Mammary epithelial cell (primary cell): ENCODE measurements at regions not wholly inside any gene's neighbourhood (a gene's known extent, or its start where the extent isn't known, plus 50 kb on each side); places are given as distances from the start of the nearest gene placed in this dataset.

ENCODE experiments used
- EZH2 ChIP-seq: IDR thresholded peaks from 2 replicates; pipeline ENCODE4 v1.6.1; 2012; ENCODE audit warnings: low read length, inconsistent platforms, borderline replicate concordance
- TF ChIP-seq, protein P1 (sequence below), 2 donors: IDR thresholded peaks in 1 of 2; conservative IDR thresholded peaks in 1 of 2; 2 replicates each; pipeline ENCODE4 v1.5.1; 2011 to 2012; ENCODE audit warnings: inconsistent platforms in 2 of 2, low read length in 2 of 2, mild to moderate bottlenecking in 2 of 2, control low read depth in 1 of 2, low read depth in 1 of 2; ENCODE audit not compliant: insufficient read depth in 1 of 2; ENCODE audit errors: extremely low read depth in 1 of 2

GRCh38 chr12:105561546-105562198, 231.2 kb downstream of the C12orf75 start:
- TF ChIP-seq, protein P1, sequence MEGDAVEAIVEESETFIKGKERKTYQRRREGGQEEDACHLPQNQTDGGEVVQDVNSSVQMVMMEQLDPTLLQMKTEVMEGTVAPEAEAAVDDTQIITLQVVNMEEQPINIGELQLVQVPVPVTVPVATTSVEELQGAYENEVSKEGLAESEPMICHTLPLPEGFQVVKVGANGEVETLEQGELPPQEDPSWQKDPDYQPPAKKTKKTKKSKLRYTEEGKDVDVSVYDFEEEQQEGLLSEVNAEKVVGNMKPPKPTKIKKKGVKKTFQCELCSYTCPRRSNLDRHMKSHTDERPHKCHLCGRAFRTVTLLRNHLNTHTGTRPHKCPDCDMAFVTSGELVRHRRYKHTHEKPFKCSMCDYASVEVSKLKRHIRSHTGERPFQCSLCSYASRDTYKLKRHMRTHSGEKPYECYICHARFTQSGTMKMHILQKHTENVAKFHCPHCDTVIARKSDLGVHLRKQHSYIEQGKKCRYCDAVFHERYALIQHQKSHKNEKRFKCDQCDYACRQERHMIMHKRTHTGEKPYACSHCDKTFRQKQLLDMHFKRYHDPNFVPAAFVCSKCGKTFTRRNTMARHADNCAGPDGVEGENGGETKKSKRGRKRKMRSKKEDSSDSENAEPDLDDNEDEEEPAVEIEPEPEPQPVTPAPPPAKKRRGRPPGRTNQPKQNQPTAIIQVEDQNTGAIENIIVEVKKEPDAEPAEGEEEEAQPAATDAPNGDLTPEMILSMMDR (conservative IDR thresholded peaks at IDR 0.05 in 1 of 2, IDR thresholded peaks at IDR 0.05 in 1 of 2; ENCODE audit: extremely low read depth in 1 of 2, insufficient read depth in 1 of 2, low read depth in 1 of 2, low read length in 2 of 2), result peak in 1 of 2 donors; percentile 23
- TF ChIP-seq EZH2, result no peak
